ENCODE measurements at regions not wholly inside any gene's neighbourhood (a gene's known extent, or its start where the extent isn't known, plus 50 kb on each side); places are given as distances from the start of the nearest gene placed in this dataset.
"Not testable (repeated sequence)": the region's sequence is repeated elsewhere in the genome, so short reads cannot be mapped to it uniquely, and the experiment has no call there.

DNA sequence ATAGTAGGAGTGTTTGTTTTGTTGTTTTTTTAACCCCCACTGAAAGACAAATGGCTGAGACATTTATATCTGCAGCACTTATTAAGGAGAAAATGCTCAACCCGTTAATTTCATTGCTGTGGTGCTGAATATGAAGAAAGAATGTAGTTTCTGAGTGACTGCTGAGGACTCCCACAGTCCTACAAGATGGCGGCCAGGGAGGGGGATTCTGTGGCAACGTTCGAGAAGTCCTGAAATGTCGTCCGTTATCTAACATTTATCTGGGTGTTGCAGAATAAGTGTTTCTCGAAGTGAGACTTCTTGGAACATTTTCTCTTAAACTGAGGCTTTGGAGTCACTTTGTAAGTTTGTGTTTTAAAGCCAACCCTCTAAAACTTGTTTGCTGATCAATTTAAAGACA is 530.4 kb downstream of the XYLT1 start:
- Histone ChIP-seq H3K36me3 (ENCODE audit: low read depth) (no peaks in the 10 kb centered on the region), H3K4me1 (ENCODE audit: insufficient read depth) (no peaks in the 10 kb centered on the region), H2AFZ (no peak overlapping the region), H3K9me2 (ENCODE audit: insufficient read depth) (no peaks in the 10 kb centered on the region), H3K27ac (no peak overlapping the region), H3F3A (ENCODE audit: insufficient read depth) (no peaks in the 10 kb centered on the region), H3K9me3 (ENCODE audit: low read depth) (no peaks in the 10 kb centered on the region), H3K4me3 (no peak overlapping the region), H3K27me3 (replicated peaks; ENCODE audit: insufficient read depth) (0 out of 2 replicates have a peak, but pooled peaks cover 5% of the 10 kb centered on the region), H3K4me2 (ENCODE audit: unreplicated experiment) (no peak overlapping the region), H3K9ac (no peak overlapping the region), H3K79me2 (ENCODE audit: insufficient read depth) (no peaks in the 10 kb centered on the region), H4K20me1 (ENCODE audit: insufficient read depth) (no peaks in the 10 kb centered on the region)
- no peak for DNase-seq
- WGBS, 2 experiments (ENCODE audit: low coverage in 1 of 2, low lambda C conversion rate in 2 of 2, missing lambda C conversion rate in 2 of 2) = 3 to 5% methylated on average over 7 of the region's 7 CpGs
- TF ChIP-seq EZH2 (IDR thresholded peaks at IDR 0.05; ENCODE audit: insufficient read depth, poor library complexity, severe bottlenecking) (no peak), EZH2phosphoT487 (IDR thresholded peaks at IDR 0.05; ENCODE audit: insufficient read depth, low read depth) (no peak)
- in situ Hi-C loops (cut with MboI) = no loop called here

DNA sequence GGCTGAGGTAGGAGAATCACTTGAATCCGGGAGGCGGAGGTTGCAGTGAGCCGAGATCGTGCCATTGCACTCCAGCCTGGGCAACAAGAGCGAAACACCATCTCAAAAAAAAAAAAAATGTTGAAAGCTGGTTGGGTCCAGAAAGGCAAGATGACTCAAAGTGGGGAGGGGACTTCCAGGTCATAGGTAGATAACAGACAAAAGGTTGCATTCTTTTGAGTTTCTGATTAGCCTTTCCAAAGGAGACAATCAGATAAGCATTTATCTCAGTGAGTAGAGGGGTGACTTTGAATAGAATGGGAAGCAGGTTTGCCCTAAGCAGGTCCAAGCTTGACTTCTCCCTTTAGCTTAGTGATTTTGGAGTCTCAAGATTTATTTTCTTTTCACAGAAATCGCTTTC is 527.9 kb downstream of the XYLT1 start:
- H3K36me3 ChIP-seq (ENCODE audit: low read depth); H3K4me1 ChIP-seq (ENCODE audit: insufficient read depth); H3F3A ChIP-seq (ENCODE audit: insufficient read depth); H3K27me3 ChIP-seq (replicated peaks; ENCODE audit: insufficient read depth); H3K9me2 ChIP-seq (ENCODE audit: insufficient read depth); H3K9me3 ChIP-seq (ENCODE audit: low read depth); in situ Hi-C loops (cut with MboI); H3K79me2 ChIP-seq (ENCODE audit: insufficient read depth); H3K27ac ChIP-seq; DNase-seq; H2AFZ ChIP-seq; H4K20me1 ChIP-seq (ENCODE audit: insufficient read depth); H3K4me3 ChIP-seq; H3K4me2 ChIP-seq (ENCODE audit: unreplicated experiment); H3K9ac ChIP-seq: not testable (repeated sequence)
- WGBS, 2 experiments (ENCODE audit: low coverage in 1 of 2, low lambda C conversion rate in 2 of 2, missing lambda C conversion rate in 2 of 2) = 29 to 44% methylated on average over 5 to 6 of the region's 6 CpGs

DNA sequence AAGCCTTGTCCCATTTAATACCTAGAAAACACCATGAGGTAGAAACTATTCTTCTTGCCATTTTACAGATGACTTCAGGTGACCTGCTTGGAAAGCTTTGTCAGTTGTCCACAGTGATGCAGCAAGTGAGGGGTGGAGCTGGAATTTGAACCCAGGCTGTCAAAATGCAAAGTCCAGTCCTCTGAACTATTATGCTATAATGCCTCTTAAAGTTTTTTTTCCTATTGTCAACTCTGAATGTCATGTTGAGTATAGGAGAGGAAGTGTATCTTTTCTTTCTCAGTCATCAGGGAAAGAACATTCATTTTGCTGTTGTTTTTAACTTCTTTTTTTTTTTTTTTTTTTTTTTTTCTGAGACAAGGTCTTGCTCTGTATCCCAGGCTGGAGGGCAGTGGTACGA is 525.6 kb downstream of the XYLT1 start:
- H3K9me2 ChIP-seq (ENCODE audit: insufficient read depth) = no peaks in the 10 kb centered on the region
- DNase-seq = no peak
- H3K79me2 ChIP-seq (ENCODE audit: insufficient read depth) = no peaks in the 10 kb centered on the region
- H3K27me3 ChIP-seq (replicated peaks; ENCODE audit: insufficient read depth) = no peaks in the 10 kb centered on the region
- TF ChIP-seq EZH2 (IDR thresholded peaks at IDR 0.05; ENCODE audit: insufficient read depth, poor library complexity, severe bottlenecking) (no peak), EZH2phosphoT487 (IDR thresholded peaks at IDR 0.05; ENCODE audit: insufficient read depth, low read depth) (no peak)
- no peak overlapping the region for H3K4me3 ChIP-seq
- H3K9ac ChIP-seq = no peak overlapping the region
- in situ Hi-C loops (cut with MboI) = no loop called here
- H4K20me1 ChIP-seq (ENCODE audit: insufficient read depth) = no peaks in the 10 kb centered on the region
- no peaks in the 10 kb centered on the region for H3F3A ChIP-seq (ENCODE audit: insufficient read depth)
- H3K27ac ChIP-seq = no peak overlapping the region
- H3K4me1 ChIP-seq (ENCODE audit: insufficient read depth) = no peaks in the 10 kb centered on the region
- no peaks in the 10 kb centered on the region for H3K9me3 ChIP-seq (ENCODE audit: low read depth)
- no peaks in the 10 kb centered on the region for H3K36me3 ChIP-seq (ENCODE audit: low read depth)
- WGBS, 2 experiments (ENCODE audit: low coverage in 1 of 2, low lambda C conversion rate in 2 of 2, missing lambda C conversion rate in 2 of 2) = 36 to 43% methylated on average over 1 of the region's 1 CpG
- H3K4me2 ChIP-seq (ENCODE audit: unreplicated experiment) = no peak overlapping the region
- H2AFZ ChIP-seq = no peak overlapping the region

DNA sequence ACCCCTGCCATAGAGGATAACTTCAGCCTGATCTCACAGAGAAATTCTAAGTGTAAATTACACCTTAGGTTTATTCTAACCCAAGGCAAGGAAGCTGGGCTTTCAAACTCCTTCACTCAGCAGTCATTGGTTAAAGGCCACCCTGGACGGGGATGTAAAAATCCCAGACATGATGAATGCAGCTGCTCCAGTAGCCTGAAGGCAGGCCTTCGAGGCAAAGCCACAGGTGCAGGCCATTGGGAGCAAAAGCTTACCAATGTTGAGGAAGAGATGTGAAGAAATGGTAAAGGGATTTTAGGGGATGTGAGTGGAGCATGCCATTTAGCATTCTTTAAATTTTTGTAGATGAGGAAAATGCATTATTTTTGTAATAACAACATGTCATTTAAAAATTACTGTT is 514.4 kb downstream of the XYLT1 start:
- TF ChIP-seq EZH2 (IDR thresholded peaks at IDR 0.05; ENCODE audit: insufficient read depth, poor library complexity, severe bottlenecking) (no peak), EZH2phosphoT487 (IDR thresholded peaks at IDR 0.05; ENCODE audit: insufficient read depth, low read depth) (no peak)
- DNase-seq = no peak
- Histone ChIP-seq H3F3A (ENCODE audit: insufficient read depth) (no peaks in the 10 kb centered on the region), H3K79me2 (ENCODE audit: insufficient read depth) (no peaks in the 10 kb centered on the region), H3K4me2 (ENCODE audit: unreplicated experiment) (no peak overlapping the region), H3K9ac (no peak overlapping the region), H4K20me1 (ENCODE audit: insufficient read depth) (no peaks in the 10 kb centered on the region), H3K4me3 (no peak overlapping the region), H3K4me1 (ENCODE audit: insufficient read depth) (no peaks in the 10 kb centered on the region), H2AFZ (no peak overlapping the region), H3K9me2 (ENCODE audit: insufficient read depth) (no peaks in the 10 kb centered on the region), H3K27me3 (replicated peaks; ENCODE audit: insufficient read depth) (no peaks in the 10 kb centered on the region), H3K27ac (no peak overlapping the region), H3K9me3 (ENCODE audit: low read depth) (no peaks in the 10 kb centered on the region), H3K36me3 (ENCODE audit: low read depth) (no peaks in the 10 kb centered on the region)
- in situ Hi-C loops (cut with MboI) = no loop called here
- 2 to 4% methylated on average over 2 of the region's 2 CpGs for WGBS, 2 experiments (ENCODE audit: low coverage in 1 of 2, low lambda C conversion rate in 2 of 2, missing lambda C conversion rate in 2 of 2)

DNA sequence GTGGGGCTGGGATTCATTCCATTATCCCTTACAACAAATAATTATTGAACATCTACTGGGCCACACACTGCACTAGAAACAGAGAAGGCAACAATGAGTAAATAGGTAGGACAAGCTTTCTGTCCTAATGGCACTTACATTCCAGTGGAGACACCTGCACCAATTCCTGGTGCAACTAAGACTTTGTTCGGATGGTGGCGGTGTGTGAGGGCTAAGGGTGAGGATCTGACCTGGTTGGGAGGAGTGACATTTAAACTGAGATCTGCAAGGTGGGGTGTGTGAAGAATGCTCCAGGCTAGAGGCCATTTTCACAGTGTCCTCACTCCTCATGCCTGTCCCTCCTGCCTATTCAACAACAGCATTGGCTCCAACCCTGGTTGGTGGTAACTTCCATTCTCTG is 510.0 kb downstream of the XYLT1 start:
- 83 to 94% methylated on average over 2 of the region's 2 CpGs for WGBS, 2 experiments (ENCODE audit: low coverage in 1 of 2, low lambda C conversion rate in 2 of 2, missing lambda C conversion rate in 2 of 2)
- Histone ChIP-seq H3F3A (ENCODE audit: insufficient read depth) (no peaks in the 10 kb centered on the region), H4K20me1 (ENCODE audit: insufficient read depth) (no peaks in the 10 kb centered on the region), H3K9ac (no peak overlapping the region), H3K4me2 (ENCODE audit: unreplicated experiment) (no peak overlapping the region), H3K4me3 (no peak overlapping the region), H3K9me3 (ENCODE audit: low read depth) (no peaks in the 10 kb centered on the region), H3K27ac (no peak overlapping the region), H3K36me3 (ENCODE audit: low read depth) (no peaks in the 10 kb centered on the region), H3K27me3 (replicated peaks; ENCODE audit: insufficient read depth) (no peaks in the 10 kb centered on the region), H2AFZ (no peak overlapping the region), H3K9me2 (ENCODE audit: insufficient read depth) (no peaks in the 10 kb centered on the region), H3K4me1 (ENCODE audit: insufficient read depth) (no peaks in the 10 kb centered on the region), H3K79me2 (ENCODE audit: insufficient read depth) (no peaks in the 10 kb centered on the region)
- DNase-seq = no peak
- no peak for TF ChIP-seq EZH2phosphoT487 (IDR thresholded peaks at IDR 0.05; ENCODE audit: insufficient read depth, low read depth)
- no peak for TF ChIP-seq EZH2 (IDR thresholded peaks at IDR 0.05; ENCODE audit: insufficient read depth, poor library complexity, severe bottlenecking)
- in situ Hi-C loops (cut with MboI) = no loop called here
